HG03439 (cell line): ENCODE measurements at regions not wholly inside any gene's neighbourhood (a gene's known extent, or its start where the extent isn't known, plus 50 kb on each side); places are given as distances from the start of the nearest gene placed in this dataset.
"Not testable (repeated sequence)": the region's sequence is repeated elsewhere in the genome, so short reads cannot be mapped to it uniquely, and the experiment has no call there.

ENCODE experiments used
- ATAC-seq: cut with Tn5 transposase; IDR thresholded peaks from one replicate; pipeline ENCODE4 v1.9.1; 2021; ENCODE audit warnings: mild to moderate bottlenecking, moderate library complexity; ENCODE audit not compliant: unreplicated experiment

GRCh38 chr6:169019111-169019510, 234.5 kb downstream of the THBS2 start:
- ATAC-seq, result no peak

GRCh38 chr6:169016758-169017157, 236.9 kb downstream of the THBS2 start:
- no peak for ATAC-seq

GRCh38 chr6:169014211-169015197, 239.1 kb downstream of the THBS2 start:
- no peak for ATAC-seq

DNA sequence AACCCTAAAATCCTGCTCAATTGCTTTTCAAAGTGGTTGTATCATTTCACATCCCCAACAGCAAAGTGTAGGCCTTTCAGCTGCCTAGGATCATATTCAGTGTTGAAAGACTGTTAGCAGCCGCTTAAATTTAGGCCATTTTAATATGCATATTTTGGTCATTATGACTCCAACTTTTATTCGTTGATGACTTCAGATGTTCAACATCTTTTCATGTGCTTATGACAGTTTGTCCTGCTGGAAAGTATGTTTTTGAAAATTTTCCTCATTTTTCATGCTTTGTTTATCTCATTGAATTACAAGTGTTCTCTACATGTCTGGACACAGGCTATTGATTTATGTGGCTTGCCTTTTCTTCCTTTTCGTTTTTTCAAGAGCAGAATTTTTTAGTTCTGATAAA, 244.0 kb downstream of the THBS2 start:
- no peak for ATAC-seq

- no peak for ATAC-seq
Observed at GRCh38 chr6:169008641-169009257, 244.9 kb downstream of the THBS2 start.

DNA sequence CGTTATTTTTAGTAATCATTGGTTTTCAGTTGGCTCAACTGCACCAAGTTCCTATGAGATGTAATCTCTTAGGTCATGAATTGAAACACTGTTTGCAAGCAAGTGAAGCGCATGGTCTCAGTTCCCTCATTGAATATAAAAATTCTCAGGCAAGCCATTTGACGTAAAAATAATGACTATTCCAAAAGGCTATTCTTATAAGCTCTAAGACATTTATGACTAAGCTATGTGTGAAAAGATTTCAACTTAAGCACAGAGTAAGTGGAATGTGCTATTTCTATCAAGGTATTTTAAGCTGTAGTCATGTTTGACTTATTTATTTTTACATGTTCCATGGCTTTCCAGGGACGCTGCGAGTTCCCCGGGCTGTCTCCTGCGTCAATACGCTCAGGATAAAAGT, 248.5 kb downstream of the THBS2 start:
- ATAC-seq, result no peak

GRCh38 chr6:169000022-169000421, 253.6 kb downstream of the THBS2 start:
- ATAC-seq, result no peak

- no peak for ATAC-seq
Observed at GRCh38 chr6:168999392-168999791, 254.3 kb downstream of the THBS2 start.

GRCh38 chr6:168996356-168996625, 257.4 kb downstream of the THBS2 start:
- ATAC-seq, result no peak

GRCh38 chr6:168995526-168996355, 257.9 kb downstream of the THBS2 start:
- no peak for ATAC-seq

- ATAC-seq, result no peak
Observed at GRCh38 chr6:168994956-168995355, 258.7 kb downstream of the THBS2 start.

GRCh38 chr6:168992446-168993144, 261.1 kb downstream of the THBS2 start:
- ATAC-seq, result no peak

DNA sequence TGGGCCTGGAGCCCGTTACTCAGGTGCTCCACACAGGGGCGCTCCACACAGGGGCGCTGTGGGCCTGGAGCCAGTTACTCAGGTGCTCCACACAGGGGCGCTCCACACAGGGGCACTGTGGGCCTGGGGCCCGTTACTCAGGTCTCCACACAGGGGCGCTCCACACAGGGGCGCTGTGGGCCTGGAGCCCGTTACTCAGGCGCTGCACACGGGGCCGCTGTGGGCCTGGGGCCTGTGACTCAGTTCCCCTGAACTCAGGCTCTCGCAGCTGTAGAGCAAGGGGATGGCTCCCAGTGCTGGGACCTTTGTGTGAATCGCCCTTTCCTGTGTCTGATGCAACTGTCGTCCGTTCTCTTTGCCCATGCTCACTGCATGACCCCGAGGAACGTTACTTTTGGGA, 262.0 kb downstream of the THBS2 start:
- ATAC-seq, result not testable (repeated sequence)

DNA sequence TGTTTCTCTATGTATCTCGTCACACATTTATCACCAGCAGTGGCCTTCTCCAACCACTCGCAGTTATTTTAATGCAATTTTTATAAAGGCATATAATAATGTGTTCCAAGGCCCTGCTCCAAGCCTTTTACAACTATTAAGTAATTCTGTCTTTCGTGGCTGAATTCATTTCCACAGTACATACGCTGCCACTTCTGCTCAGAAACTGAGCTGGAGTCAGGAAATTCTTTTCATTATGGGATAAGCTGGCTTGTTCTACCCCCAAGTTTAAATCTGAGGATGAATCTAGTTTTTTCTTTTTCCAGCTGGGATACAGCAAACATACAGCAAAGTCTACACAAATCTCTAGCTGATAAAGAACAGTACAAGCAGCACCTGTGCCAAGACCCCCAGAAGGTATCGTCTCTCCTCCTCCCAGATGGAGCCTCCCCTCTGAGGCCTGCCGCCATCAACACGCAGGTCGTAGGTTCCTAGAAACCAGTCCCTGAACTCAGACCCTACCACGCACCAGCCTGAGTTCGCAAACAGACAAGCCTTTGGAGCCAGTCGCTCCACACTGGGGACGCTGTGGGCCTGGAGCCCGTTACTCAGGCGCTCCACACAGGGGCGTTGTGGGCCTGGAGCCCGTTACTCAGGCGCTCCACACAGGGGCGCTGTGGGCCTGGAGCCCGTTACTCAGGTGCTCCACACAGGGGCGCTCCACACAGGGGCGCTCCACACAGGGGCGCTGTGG, 263.5 kb downstream of the THBS2 start:
- no peak for ATAC-seq

DNA sequence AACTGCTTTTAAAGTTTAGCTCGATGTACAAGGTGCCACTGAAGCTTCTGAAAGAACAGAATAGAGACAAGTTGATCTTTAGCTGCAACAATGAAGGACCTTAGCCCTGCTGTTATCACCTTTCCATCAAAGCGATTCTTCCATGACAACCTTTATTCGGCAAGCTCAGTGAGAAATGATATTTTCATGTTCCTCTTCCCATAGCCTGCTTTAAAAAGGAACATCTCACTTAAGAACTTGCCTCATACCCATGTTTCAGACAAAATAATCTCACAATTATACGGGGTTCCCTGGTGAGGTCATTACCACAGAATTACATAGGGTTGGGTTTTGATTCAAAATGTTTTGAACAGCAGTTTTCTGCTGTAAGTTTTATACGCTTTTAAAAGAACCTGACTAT, 264.2 kb downstream of the THBS2 start:
- ATAC-seq, result no peak

DNA sequence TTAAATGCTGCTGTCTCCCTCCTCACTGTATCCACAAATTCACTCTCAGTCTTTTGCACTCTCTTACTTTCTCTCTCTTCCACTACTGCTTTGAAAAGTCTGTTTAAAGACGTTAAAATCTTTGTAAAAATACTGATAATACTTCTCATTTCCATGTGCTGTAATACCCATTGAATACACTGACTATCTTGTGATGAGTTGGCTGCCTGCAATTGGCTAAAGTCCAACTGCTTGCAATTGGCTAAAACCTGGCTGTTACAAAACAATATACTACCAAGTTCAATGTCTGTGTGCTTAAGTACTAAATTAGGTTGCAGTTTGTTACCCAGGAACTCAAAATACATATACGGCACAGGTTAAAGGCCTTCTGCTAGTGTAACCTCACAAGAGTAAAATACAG, 264.8 kb downstream of the THBS2 start:
- ATAC-seq, result no peak

- no peak for ATAC-seq
Observed at GRCh38 chr6:168988280-168988679, 265.4 kb downstream of the THBS2 start.

DNA sequence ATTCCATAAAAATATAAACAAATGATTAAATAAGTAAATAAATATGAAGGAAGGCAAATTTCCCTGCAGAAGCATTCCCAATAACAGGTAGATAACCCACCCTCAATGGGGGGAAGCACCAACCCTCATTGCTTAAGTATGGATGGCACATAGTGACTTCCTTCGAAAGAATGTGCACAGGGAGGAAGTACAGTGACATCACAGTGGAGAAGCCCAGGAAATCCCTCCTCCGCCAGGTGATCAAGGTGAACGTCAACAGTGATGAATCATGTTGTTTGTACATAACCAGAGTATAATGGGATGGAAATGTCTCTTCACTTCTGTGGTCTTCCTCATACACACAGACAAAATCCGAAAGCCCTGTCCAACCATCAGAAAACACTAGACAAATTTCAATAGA, 267.9 kb downstream of the THBS2 start:
- ATAC-seq, result no peak

DNA sequence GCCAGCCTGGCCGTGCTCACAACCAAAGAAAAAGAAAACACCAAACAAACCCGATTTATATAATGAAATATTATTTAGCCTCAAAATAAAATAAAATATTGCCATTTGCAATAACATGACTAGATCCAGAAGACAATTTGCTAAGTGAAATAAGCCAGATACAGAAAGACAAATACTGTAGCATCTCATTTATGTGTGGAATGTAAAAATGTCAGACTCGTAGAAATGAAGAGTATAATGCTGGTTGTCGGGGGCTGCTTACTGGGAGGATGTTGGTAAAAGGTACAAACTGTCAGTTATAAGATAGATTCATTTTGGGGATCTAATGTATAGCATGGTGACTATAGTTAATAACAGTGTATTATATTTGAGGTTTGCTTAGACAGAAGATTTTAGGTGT, 269.7 kb downstream of the THBS2 start:
- no peak for ATAC-seq

GRCh38 chr6:168981187-168981586, 272.5 kb downstream of the THBS2 start:
- ATAC-seq, result no peak
